GM18870 (cell line): ENCODE measurements at regions not wholly inside any gene's neighbourhood (a gene's known extent, or its start where the extent isn't known, plus 50 kb on each side); places are given as distances from the start of the nearest gene placed in this dataset.

ENCODE experiments used
- ATAC-seq: cut with Tn5 transposase; IDR thresholded peaks from one replicate; pipeline ENCODE4 v1.9.1; 2021; ENCODE audit warnings: moderate library complexity; ENCODE audit not compliant: unreplicated experiment

DNA sequence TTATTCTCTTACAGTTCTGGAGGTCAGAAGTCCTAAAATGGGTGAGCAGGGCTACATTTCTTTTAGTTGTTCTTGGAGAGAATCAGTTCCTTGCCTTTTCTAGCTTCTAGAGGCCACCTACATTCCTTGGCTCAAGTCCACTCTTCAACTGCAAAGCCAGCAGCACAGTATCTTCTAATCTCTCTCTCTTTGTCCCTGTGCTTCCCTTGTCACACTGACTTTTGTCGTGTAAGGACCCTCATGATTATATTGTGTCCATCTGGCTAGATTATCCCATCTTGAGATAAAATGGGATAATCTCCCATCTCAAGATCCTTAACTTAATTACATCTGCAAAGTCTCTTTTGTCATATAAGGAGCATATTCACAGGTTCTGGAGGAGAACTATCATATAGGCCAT lies 359.0 kb downstream of the ADRA2A start:
- ATAC-seq: no peak

DNA sequence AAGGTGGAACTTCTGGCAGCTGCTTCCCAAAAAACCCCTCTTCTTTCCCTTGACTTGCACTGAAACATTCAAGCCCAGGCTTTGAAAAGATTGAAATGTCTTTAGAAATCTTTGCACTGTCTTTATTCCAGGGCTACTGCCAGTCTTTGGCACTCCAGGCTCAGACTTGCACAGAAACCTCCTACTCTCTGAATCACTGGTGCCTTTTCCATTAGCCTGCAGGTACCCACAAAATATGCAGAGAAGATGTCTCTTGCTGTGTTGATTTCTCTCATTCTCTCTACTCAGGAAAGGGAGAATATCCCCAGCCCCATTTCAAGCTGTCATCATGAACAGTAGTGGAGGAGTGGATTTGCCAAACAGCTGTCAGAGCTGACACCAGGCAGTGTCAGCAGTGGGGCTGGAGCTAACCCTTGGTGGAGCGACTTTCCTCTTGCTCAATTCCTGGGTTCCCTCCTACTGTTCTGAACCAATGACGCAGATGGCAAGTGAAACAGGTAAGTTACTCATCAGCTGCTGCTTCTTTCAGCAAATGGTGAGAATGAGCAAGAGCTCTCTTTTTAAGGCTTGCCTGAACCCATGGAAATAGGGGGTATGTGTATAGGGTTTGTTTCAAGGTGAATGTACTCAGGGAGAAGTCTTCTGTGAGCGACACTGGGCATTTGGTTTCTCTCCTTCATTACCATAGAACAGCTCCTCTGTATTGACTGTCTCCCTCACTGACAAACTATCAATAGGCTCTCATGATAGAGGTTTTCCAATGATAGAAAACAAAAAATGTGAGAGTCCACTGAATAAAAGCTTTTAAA lies 362.4 kb downstream of the ADRA2A start:
- no peak for ATAC-seq

DNA sequence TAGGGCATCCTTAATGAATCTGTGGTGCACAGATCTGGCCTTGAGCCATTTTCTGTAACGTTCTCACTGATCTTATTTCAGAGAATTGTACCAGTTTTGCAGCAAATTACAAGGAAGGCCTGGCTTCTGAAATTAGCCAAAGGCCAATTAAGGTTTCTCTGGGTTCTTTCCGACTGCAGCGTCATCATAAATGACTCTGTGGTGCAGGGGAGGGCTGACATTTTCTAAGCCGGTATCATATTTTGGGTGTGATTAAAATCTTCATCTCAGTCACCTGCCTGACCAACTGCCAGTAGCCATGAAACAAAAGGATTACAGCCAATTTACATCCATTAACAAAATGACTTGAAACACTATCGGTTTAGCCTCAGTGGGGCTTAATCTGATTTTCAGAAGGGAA lies 363.7 kb downstream of the ADRA2A start:
- no peak for ATAC-seq

- ATAC-seq: no peak
Observed at GRCh38 chr10:111445667-111446066, 368.8 kb downstream of the ADRA2A start.

DNA sequence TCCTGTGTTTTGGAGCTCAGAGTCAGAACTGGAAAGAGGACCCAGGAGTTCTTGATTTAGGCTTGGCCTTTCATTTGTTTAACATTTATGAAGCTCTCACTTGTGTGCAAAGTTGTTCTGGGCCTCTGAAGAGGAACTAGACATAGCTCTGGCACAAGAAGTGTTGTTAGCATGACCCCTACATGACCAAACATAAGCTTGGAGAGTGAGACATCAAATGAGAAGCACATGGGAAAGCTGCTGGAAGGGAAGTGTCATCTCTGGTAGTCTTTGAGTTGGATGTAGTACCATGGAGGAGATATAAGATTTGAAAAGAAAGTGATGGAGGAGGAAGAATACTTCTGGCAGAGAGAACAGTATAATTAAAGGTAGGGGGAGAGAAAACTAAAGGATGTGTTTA lies 370.1 kb downstream of the ADRA2A start:
- ATAC-seq: no peak

- no peak for ATAC-seq
Observed at GRCh38 chr10:111452153-111452552, 375.3 kb downstream of the ADRA2A start.

DNA sequence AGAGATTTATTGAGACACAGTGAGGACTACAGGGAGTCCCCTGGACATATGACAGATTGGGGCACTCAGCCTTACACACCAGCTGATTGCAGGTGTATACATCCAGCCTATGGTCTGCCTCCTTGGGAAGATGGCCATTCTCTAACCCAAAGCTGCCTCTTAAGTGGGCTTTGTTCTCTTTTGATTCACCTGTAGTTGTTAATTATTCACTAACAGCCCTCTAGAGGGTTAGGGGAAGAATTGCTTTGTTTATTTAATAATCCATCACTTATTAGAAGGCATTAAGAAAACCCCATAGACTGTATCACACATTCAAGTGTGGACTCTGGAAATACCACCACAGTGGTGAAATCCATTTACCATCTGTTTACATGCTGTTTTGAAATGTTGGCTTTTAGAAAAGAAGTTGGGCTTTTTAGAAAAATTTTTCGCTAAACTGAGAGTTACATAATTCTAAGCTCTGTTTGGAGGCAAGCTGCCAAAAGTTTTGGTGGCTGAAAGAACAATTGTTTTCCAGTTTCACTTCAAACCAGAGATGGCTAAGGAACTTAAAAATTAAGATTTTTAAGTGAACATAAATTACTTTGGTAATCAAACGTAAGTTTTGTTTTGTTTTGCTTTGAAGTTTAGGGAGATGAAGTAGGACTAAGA lies 379.1 kb downstream of the ADRA2A start:
- no peak for ATAC-seq

- ATAC-seq: no peak
Observed at GRCh38 chr10:111458256-111458655, 381.4 kb downstream of the ADRA2A start.

- no peak for ATAC-seq
Observed at GRCh38 chr10:111459967-111460366, 383.1 kb downstream of the ADRA2A start.

GRCh38 chr10:111472445-111472844 lies 395.6 kb downstream of the ADRA2A start:
- ATAC-seq: no peak

DNA sequence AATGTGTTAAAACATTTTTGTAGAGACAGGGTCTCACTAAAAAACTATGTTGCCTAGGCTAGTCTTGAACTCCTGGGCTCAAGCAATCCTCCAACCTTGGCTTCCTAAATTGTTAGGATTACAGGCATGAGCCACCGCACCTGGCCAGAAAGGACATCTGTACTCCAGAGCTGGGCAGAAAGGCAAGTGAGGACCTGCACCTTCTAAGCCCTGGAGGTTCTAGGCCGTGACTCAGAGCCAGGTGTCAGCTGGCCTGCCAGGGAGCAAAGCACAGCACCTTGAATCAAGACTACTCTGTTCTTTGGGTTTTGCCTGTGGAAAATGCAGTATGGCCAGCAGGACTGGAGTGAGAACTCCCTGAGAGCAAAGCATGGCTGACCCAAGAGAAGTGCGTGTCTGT lies 396.5 kb downstream of the ADRA2A start:
- no peak for ATAC-seq

DNA sequence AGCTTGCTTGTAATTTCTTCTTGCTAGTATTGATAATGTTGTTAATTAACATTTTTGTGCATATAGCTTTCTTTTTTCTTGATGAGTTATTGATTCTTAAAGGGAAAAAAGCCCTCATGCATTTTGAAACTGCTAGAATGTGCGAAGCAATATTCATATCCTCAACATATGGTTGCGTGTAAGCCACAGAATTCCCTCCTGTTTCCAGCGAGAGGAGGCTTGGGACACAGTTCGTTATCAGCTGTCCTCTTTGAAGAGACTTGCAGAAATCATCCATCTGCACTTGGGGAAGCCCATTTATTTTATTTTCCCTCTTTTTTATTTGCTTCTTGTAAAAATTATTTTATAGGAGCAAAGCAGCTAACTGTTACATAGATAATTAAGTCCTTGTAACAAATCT lies 398.0 kb downstream of the ADRA2A start:
- ATAC-seq: no peak

DNA sequence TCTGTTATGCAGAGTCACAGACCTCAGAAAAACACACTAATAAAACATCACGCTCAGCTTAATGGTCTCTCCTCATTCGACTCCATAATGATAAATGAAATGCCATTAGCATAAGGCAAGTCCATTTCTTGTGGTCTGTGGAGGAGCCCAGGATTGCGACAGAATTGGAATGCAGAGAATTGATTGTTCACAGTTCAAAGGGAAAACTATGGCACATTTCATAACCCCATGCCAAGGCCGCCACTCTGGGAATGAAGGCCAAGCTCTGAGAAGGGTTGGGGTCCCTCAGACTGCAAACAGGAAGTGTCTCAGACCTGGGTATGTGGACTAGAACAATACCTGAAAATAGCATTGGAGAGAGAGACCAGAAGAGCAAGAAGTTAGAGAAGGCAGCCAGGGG lies 398.9 kb downstream of the ADRA2A start:
- ATAC-seq: no peak

DNA sequence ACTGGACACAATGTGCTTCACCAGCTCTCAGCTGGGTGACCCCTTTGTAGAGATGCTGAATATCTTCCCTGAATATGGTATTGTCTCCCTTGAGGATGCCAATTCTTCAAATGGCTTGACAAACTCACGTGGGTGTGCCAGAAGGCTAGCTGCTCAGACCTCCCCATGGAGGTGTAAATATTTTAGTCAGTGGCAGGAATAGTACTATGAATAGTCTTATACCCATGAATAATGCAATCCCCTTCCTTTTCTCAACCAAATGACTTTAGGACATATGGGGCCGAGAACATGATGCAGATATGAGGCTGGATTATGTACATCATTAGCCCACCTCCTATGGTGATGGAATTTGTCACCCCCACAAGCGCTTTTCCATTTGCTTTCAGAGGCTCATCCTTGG lies 401.8 kb downstream of the ADRA2A start:
- no peak for ATAC-seq

GRCh38 chr10:111479966-111480365 lies 403.1 kb downstream of the ADRA2A start:
- no peak for ATAC-seq

DNA sequence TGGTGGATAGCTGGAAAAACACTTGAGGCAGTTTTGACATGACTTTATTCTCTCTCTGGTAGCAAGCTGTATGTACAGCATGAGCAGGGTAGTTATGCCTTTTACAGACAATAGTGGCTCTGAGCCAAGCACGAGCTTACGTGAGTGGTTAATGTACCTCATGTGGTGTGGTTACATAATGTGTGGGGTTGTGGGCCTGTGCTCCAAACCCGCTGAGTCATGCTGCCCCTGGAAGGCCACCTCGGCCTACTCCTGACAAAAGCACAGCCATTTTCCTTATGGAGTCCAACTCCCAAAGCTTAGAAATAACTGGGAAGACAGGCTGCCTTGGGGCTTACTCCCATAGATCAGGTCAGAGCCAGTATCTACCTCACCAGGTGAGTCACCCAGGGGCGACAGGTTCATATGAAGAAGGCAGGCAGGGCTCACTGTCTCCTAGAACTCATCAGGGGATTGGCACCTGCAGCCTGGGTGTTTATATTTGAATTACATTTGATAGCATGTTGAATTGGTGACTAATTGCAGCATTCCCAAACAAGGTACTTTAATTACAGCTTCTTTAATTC lies 404.5 kb downstream of the ADRA2A start:
- ATAC-seq: no peak

- ATAC-seq: no peak
Observed at GRCh38 chr10:111481866-111482265, 405.0 kb downstream of the ADRA2A start.

DNA sequence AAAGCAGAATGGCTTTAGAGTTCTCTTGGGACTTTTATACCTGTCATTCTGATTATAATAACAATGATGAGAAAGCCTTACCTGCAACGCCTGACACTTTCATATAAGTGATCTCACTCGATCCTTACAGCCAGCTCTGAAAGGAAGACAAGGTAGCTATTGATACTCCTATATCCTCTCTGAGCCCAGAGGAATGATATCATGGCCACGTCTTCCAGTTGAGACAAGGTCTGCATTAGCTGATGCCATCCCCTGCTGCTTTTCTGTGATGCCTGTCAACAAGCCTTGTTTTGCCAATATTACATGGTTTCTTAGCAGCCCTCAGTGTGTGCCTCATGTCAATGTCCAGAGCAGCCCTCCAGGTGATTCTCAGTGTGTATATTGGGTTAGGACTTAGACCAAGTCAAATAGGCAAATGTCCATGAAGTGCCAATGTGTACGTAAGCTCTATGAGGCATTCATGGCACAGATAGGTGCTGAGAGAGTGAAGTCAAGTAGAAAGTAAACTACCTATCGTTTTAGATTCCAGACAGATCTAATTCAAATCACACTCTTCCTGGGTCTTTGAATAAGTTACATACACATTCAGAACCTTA lies 405.9 kb downstream of the ADRA2A start:
- ATAC-seq: no peak

DNA sequence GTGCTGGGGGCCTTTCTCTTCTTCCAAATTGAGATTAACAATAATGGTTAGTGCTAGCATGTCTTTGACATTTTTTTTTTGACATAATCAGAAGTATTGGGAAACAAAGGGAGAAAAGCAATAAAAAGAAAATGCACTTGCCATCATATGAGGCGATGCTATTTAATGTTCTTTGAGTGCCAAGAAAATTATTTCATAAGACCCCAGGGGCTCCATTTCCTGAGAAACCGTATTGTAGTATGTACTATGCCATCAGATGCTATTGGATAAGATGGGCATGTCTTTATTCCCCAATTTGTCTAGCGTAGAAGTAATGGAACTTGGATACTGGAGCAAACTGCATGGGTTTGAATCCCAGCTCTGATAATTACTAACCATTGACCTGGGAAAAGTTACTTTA lies 408.9 kb downstream of the ADRA2A start:
- ATAC-seq: no peak

DNA sequence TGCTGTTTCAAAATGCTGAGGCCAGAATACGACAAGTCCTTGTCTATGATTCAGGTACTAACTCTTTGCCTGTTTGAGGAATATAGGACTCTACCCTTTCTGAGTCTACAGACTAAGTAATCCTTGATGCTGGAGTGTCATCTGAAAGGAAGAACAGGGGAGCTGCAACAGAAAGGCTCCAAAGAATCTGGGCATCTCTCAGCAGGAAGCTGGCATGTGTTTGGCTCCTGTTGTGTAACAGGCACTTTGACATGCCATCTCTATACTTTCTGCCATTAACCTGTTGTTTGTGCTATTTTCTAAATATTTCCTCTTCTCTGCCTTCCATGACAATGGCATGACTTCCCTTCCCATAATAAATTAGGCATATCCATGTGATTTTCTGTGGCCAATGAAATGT lies 409.5 kb downstream of the ADRA2A start:
- no peak for ATAC-seq

DNA sequence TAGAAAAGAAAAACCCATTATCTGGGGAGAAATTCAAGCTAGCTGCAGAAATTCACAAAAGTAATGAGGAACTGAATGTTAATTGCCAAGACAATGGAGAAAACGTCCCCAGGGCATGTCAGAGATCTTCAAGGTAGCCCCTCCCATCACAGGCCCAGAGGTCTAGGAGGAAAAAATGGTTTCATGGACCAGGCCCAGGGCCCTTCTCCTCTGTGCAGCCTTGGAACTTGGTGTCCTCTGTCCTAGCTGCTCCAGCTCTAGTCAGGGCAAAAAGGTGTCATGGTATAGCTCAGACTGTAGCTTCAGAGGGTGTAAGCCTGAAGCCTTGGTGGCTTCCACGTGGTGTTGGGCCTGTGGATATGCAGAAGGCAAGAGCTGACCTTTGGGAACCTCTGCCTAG lies 411.8 kb downstream of the ADRA2A start:
- no peak for ATAC-seq

GRCh38 chr10:111491154-111491553 lies 414.3 kb downstream of the ADRA2A start:
- ATAC-seq: no peak
